Neural cell (in vitro differentiated cells): ENCODE measurements at regions not wholly inside any gene's neighbourhood (a gene's known extent, or its start where the extent isn't known, plus 50 kb on each side); places are given as distances from the start of the nearest gene placed in this dataset.

ENCODE experiments used
- CTCF ChIP-seq: fragments of 450-650 bp; IDR thresholded peaks from 2 replicates; pipeline ENCODE4 v1.5.1; 2014; ENCODE audit warnings: antibody characterized with exemption, mild to moderate bottlenecking, moderate library complexity; ENCODE audit not compliant: poor library complexity, severe bottlenecking
- EP300 ChIP-seq: fragments of 450-650 bp; conservative IDR thresholded peaks from 2 replicates; pipeline ENCODE4 v1.6.1; 2014; ENCODE audit warnings: antibody characterized with exemption, mild to moderate bottlenecking, moderate library complexity; ENCODE audit not compliant: poor library complexity, severe bottlenecking
- EZH2 ChIP-seq: fragments of 200-600, 300-800 bp; shearing (Covaris generic), sonication (generic); IDR thresholded peaks from 2 replicates; pipeline ENCODE4 v1.6.1; 2014; ENCODE audit warnings: antibody characterized with exemption, low read length, borderline replicate concordance, mild to moderate bottlenecking; ENCODE audit not compliant: insufficient read depth, poor library complexity, severe bottlenecking
- MXI1 ChIP-seq: fragments of 450-650 bp; conservative IDR thresholded peaks from 2 replicates; pipeline ENCODE4 v1.6.1; 2014; ENCODE audit warnings: antibody characterized with exemption, mild to moderate bottlenecking; ENCODE audit not compliant: poor library complexity, severe bottlenecking
- POLR2AphosphoS5 ChIP-seq: IDR thresholded peaks from 2 replicates; pipeline ENCODE4 v1.6.1; 2012
- RAD21 ChIP-seq: fragments of 450-650 bp; conservative IDR thresholded peaks from 2 replicates; pipeline ENCODE4 v1.6.1; 2014; ENCODE audit warnings: antibody characterized with exemption, mild to moderate bottlenecking, moderate library complexity
- REST ChIP-seq: IDR thresholded peaks from 2 replicates; pipeline ENCODE4 v1.6.1; 2012; ENCODE audit warnings: borderline replicate concordance
- SMC3 ChIP-seq: fragments of 450-650 bp; conservative IDR thresholded peaks from 2 replicates; pipeline ENCODE4 v1.6.1; 2014; ENCODE audit warnings: antibody characterized with exemption, mild to moderate bottlenecking, moderate library complexity; ENCODE audit not compliant: poor library complexity
- TAF1 ChIP-seq: IDR thresholded peaks from 2 replicates; pipeline ENCODE4 v1.6.1; 2012; ENCODE audit warnings: low read depth

GRCh38 chr13:86052141-86052540 is 252.9 kb upstream of the SLITRK6 start:
- TF ChIP-seq CTCF = no peak
- TF ChIP-seq POLR2AphosphoS5 = no peak
- TF ChIP-seq MXI1 = no peak
- no peak for TF ChIP-seq EZH2
- TF ChIP-seq TAF1 = no peak
- no peak for TF ChIP-seq RAD21
- TF ChIP-seq EP300 = no peak
- TF ChIP-seq REST = no peak
- no peak for TF ChIP-seq SMC3
